ENCODE measurements at regions not wholly inside any gene's neighbourhood (a gene's known extent, or its start where the extent isn't known, plus 50 kb on each side); places are given as distances from the start of the nearest gene placed in this dataset.

DNA sequence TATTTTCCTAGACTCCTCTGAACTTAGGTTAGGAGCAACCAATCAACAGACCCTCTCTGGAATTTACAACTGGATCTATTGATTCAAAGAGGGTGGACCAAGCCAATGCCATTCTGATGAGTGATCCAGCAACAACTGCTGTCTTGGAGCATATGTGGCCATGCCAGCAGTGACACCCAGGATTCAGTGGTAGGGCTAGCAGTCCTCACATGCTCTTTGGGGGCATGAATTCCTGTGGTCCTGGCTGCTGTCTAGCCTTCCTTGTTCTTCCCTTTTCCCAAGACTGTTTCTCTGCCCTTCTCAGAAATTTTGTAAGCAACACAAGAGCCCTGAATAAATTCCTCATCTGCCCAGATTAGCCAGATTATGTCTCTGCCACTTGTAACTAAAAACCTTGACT is 61.5 kb upstream of the GATB start:
- no peak for TF ChIP-seq CTCF (IDR thresholded peaks at IDR 0.05; ENCODE audit: low read depth, low read length)
- H3K4me3 ChIP-seq (ENCODE audit: low read depth, low read length), result no peak overlapping the region

DNA sequence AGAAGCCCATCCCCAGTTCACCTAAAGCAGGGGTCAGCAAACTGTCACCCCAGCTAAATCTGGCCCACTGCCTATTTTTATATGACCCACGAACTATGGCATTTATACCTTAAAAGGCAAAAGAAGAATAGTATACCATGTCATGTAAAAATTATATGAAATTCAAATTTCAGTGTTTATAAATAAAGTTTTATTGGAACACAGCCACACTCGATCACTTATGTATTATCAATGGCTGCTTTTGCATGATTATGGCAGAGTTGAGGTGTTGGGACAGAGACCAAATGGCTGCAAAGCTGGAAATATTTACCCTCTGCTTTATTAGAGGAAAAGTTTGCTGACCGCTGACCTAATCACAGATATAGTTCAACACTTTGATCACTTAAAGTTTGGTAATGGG is 59.2 kb upstream of the GATB start:
- TF ChIP-seq CTCF (IDR thresholded peaks at IDR 0.05; ENCODE audit: low read depth, low read length), result no peak

DNA sequence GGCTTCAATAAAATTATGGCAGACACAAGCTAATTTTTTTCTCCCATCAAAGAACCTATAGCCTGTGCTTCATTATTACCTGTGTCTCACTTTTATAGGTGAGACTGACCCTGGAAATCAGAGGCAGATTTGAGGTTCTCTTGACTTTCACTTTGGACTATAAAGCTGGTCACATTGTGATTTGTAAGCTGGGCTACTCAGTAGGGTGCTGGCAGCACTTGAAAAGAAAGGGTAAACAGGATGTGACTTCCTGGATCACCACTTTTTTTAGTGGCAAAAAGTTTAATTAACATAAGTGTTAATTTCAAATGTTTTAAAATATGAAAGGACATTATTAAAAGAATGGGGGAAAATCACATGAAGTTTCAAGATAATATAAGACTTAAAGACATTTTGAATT is 50.6 kb upstream of the GATB start:
- H3K4me3 ChIP-seq (ENCODE audit: low read depth, low read length), result no peak overlapping the region
- no peak for TF ChIP-seq CTCF (IDR thresholded peaks at IDR 0.05; ENCODE audit: low read depth, low read length)

More for the DNA sequence above, 59.2 kb upstream of the GATB start:
- H3K4me3 ChIP-seq (ENCODE audit: low read depth, low read length), result no peak overlapping the region
